Activated CD4-positive, alpha-beta memory T cell treated with anti-CD3 and anti-CD28 coated beads, Interleukin-2, amount 10 ng/mL, durations not matched to agents 7 days and 5 days (primary cell): ENCODE measurements at regions not wholly inside any gene's neighbourhood (a gene's known extent, or its start where the extent isn't known, plus 50 kb on each side); places are given as distances from the start of the nearest gene placed in this dataset.

Experiments
- CTCF ChIA-PET: fragments of 350-600 bp; sonication (Branson Sonifier 250); formaldehyde crosslinking; loops from one replicate; lab custom pipeline; 2021; ENCODE audit warnings: antibody characterized with exemption, inconsistent platforms; lab: Charles Lee
- POLR2A ChIA-PET: fragments of 350-600 bp; sonication (Branson Sonifier 250); formaldehyde crosslinking; loops from one replicate; lab custom pipeline; 2021; ENCODE audit warnings: antibody characterized with exemption; lab: Charles Lee
- DNase-seq: peaks from one replicate; pipeline ENCODE4 v3.0.0-alpha.2; 2020
- H3K27ac Mint-ChIP-seq: one replicate; pipeline ENCODE4 v1.8.0; 2021; ENCODE audit warnings: mild to moderate bottlenecking, mixed read lengths
- H3K27me3 Mint-ChIP-seq: one replicate; pipeline ENCODE4 v1.8.0; 2021; ENCODE audit warnings: mixed read lengths
- H3K36me3 Mint-ChIP-seq: one replicate; pipeline ENCODE4 v1.8.0; 2021; ENCODE audit warnings: low read depth, mixed read lengths
- H3K4me1 Mint-ChIP-seq: one replicate; pipeline ENCODE4 v1.8.0; 2021; ENCODE audit warnings: mixed read lengths
- H3K4me3 Mint-ChIP-seq: one replicate; pipeline ENCODE4 v1.8.0; 2021; ENCODE audit warnings: mild to moderate bottlenecking, mixed read lengths
- H3K9me3 Mint-ChIP-seq: one replicate; pipeline ENCODE4 v1.8.0; 2021; ENCODE audit warnings: mixed read lengths

DNA sequence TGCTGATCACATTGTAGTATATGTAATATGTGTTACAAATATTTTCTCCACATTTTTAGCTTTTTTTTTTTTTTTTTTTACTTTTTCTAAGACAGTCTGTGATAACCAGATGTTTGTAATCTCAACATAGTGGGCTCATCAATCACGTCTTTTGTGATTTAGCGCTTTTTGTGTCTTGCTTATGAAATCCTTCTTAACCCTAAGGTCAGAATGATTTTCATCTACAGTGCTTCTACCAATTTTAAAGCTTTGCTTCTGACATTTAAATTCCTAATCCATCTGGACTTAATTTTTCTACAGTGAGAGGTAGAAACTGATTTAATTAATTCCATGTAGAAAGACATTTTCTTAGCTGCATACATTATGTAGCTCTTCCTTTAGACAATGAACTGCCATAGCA lies 626.4 kb downstream of the TNS3 start:
- Mint-ChIP-seq H3K4me1 (no peaks in the 10 kb centered on the region), H3K9me3 (peaks cover 4% of the 10 kb centered on the region), H3K27ac (no peak overlapping the region), H3K4me3 (no peak overlapping the region), H3K27me3 (no peaks in the 10 kb centered on the region), H3K36me3 (no peaks in the 10 kb centered on the region)
- ChIA-PET POLR2A (no interaction called here), CTCF (no interaction called here)
- DNase-seq: no peak

GRCh38 chr7:46954181-46954580 lies 627.7 kb downstream of the TNS3 start:
- DNase-seq: no peak
- H3K36me3 Mint-ChIP-seq: no peaks in the 10 kb centered on the region
- ChIA-PET CTCF (no interaction called here), POLR2A (no interaction called here)
- no peaks in the 10 kb centered on the region for H3K27me3 Mint-ChIP-seq
- no peak overlapping the region for H3K4me3 Mint-ChIP-seq
- H3K9me3 Mint-ChIP-seq: peaks cover 4% of the 10 kb centered on the region
- H3K27ac Mint-ChIP-seq: no peak overlapping the region
- no peaks in the 10 kb centered on the region for H3K4me1 Mint-ChIP-seq

DNA sequence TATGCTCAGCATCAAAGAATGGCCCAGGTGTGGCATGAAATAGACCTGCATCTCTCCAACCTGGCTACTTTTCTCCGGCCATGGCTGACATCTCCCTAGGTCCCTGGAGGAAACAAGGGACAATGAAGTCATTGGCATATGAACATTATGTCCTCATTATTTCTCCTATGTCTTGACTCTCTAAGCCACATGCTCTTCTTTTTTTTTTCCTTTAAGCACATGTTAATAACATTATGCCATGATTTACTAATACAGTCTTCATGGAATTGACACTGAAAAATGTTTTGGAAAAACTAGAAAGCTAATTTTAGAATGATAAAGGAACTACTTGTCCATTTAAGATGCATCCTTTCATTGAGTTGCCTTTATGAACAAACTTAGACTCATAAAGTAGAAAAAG lies 628.9 kb downstream of the TNS3 start:
- Mint-ChIP-seq H3K9me3 (peaks cover 4% of the 10 kb centered on the region), H3K4me1 (no peaks in the 10 kb centered on the region), H3K27ac (no peak overlapping the region), H3K36me3 (no peaks in the 10 kb centered on the region), H3K27me3 (no peaks in the 10 kb centered on the region), H3K4me3 (no peak overlapping the region)
- DNase-seq: no peak
- CTCF ChIA-PET: no interaction called here
- POLR2A ChIA-PET: no interaction called here

DNA sequence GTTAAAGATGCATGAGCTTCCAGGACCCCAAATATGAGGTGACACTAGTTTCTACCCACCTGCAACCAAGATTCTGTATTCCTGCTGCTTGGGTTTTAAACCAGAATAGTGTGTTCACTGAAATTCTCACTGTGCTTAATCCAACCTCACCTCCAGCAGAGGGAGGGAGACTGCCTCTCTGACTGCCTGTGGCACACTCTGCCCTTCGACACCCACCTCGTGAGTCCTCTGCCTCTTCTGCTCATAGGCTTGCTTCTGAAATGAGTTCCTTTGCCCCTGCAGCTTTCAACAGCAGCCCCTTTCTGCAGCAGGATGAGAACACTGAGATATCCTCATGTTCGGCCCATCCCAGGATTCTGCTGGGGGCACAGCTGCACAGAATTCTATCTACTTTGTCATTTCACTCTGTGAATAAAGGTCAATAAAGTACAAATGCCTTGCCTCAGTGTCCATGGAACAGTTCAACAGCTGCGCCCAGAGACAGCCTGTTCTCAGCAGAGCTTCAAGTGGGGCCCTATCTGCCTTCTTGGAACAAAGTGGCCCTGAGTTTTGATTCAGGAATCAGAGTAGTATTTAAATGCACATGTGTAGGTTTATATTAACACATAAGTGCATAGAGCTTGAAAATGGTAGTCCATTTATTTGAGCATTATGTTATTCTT lies 632.5 kb downstream of the TNS3 start:
- CTCF ChIA-PET: no interaction called here
- Mint-ChIP-seq H3K36me3 (no peaks in the 10 kb centered on the region), H3K9me3 (peaks cover 2% of the 10 kb centered on the region), H3K27ac (no peak overlapping the region), H3K27me3 (no peaks in the 10 kb centered on the region), H3K4me3 (no peak overlapping the region), H3K4me1 (no peaks in the 10 kb centered on the region)
- POLR2A ChIA-PET: no interaction called here
- no peak for DNase-seq

- H3K27ac Mint-ChIP-seq: no peak overlapping the region
- H3K4me3 Mint-ChIP-seq: no peak overlapping the region
- POLR2A ChIA-PET: no interaction called here
- no peaks in the 10 kb centered on the region for H3K27me3 Mint-ChIP-seq
- no peak for DNase-seq
- no peaks in the 10 kb centered on the region for H3K36me3 Mint-ChIP-seq
- H3K4me1 Mint-ChIP-seq: no peaks in the 10 kb centered on the region
- peaks cover 2% of the 10 kb centered on the region for H3K9me3 Mint-ChIP-seq
- CTCF ChIA-PET: no interaction called here
These were observed 633.2 kb downstream of the TNS3 start for GRCh38 chr7:46948716-46949115.

- H3K9me3 Mint-ChIP-seq: peaks cover 6% of the 10 kb centered on the region
- H3K27ac Mint-ChIP-seq: no peak overlapping the region
- H3K27me3 Mint-ChIP-seq: no peaks in the 10 kb centered on the region
- H3K4me3 Mint-ChIP-seq: no peak overlapping the region
- POLR2A ChIA-PET: no interaction called here
- DNase-seq: no peak
- no peaks in the 10 kb centered on the region for H3K36me3 Mint-ChIP-seq
- H3K4me1 Mint-ChIP-seq: no peaks in the 10 kb centered on the region
- CTCF ChIA-PET: no interaction called here
These were observed 636.6 kb downstream of the TNS3 start for GRCh38 chr7:46945328-46945727.

DNA sequence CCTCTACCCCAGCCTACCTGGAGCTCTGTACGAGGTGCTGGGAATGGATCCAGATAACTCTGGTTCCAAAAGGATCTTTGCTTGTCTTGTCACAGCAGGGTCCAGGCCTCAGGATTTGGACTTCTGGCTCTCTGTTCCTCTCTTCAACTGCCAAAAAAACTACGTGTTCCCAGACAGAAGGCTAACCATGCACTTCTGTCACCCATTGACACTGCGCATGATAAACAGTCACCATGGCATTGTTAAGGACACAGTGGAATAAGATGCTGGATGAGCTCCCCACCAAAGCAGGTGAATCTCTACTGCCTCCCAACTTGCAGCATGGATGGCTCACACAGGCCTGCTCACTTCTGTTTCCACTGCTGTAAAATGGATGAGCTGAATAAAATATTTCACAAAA lies 637.9 kb downstream of the TNS3 start:
- Mint-ChIP-seq H3K9me3 (peaks cover 6% of the 10 kb centered on the region), H3K4me1 (no peaks in the 10 kb centered on the region), H3K4me3 (no peak overlapping the region), H3K27me3 (no peaks in the 10 kb centered on the region), H3K36me3 (no peaks in the 10 kb centered on the region), H3K27ac (no peak overlapping the region)
- no peak for DNase-seq
- POLR2A ChIA-PET: no interaction called here
- CTCF ChIA-PET: no interaction called here

GRCh38 chr7:46942574-46942973 lies 639.3 kb downstream of the TNS3 start:
- CTCF ChIA-PET: no interaction called here
- POLR2A ChIA-PET: no interaction called here
- no peak overlapping the region for H3K4me3 Mint-ChIP-seq
- DNase-seq: no peak
- no peaks in the 10 kb centered on the region for H3K36me3 Mint-ChIP-seq
- no peaks in the 10 kb centered on the region for H3K4me1 Mint-ChIP-seq
- H3K27me3 Mint-ChIP-seq: no peaks in the 10 kb centered on the region
- no peak overlapping the region for H3K27ac Mint-ChIP-seq
- H3K9me3 Mint-ChIP-seq: peaks cover 8% of the 10 kb centered on the region

- Mint-ChIP-seq H3K27ac (no peak overlapping the region), H3K4me3 (no peak overlapping the region), H3K27me3 (no peaks in the 10 kb centered on the region), H3K36me3 (no peaks in the 10 kb centered on the region), H3K4me1 (no peaks in the 10 kb centered on the region), H3K9me3 (peaks cover 6% of the 10 kb centered on the region)
- ChIA-PET CTCF (no interaction called here), POLR2A (no interaction called here)
- no peak for DNase-seq
These were observed 641.7 kb downstream of the TNS3 start for GRCh38 chr7:46940178-46940577.

DNA sequence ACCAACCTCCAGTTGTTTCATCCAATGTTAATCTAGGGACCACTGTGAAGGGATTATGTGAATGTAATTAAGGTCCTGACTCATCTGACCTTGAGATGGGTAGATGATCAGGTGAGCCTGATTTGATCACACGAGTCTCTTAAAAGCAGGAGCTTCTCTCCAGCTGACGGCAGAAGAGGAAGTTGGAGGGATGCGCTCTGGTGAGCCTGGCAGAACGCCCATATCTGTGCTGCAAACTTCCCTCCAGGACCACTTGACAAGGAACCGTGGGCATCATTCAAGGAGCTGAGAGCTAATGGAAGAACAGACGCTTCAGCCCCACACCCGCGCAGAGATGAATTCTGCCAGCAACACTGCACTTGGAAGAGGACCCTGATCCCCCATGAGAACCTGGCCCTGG lies 642.4 kb downstream of the TNS3 start:
- no peaks in the 10 kb centered on the region for H3K27me3 Mint-ChIP-seq
- no peaks in the 10 kb centered on the region for H3K36me3 Mint-ChIP-seq
- ChIA-PET POLR2A (no interaction called here), CTCF (no interaction called here)
- H3K4me1 Mint-ChIP-seq: no peaks in the 10 kb centered on the region
- no peak overlapping the region for H3K4me3 Mint-ChIP-seq
- H3K9me3 Mint-ChIP-seq: peaks cover 6% of the 10 kb centered on the region
- no peak overlapping the region for H3K27ac Mint-ChIP-seq
- no peak for DNase-seq

GRCh38 chr7:46939089-46939488 lies 642.8 kb downstream of the TNS3 start:
- ChIA-PET CTCF (no interaction called here), POLR2A (no interaction called here)
- H3K27ac Mint-ChIP-seq: no peak overlapping the region
- no peaks in the 10 kb centered on the region for H3K27me3 Mint-ChIP-seq
- DNase-seq: no peak
- H3K4me3 Mint-ChIP-seq: no peak overlapping the region
- H3K4me1 Mint-ChIP-seq: no peaks in the 10 kb centered on the region
- peaks cover 6% of the 10 kb centered on the region for H3K9me3 Mint-ChIP-seq
- no peaks in the 10 kb centered on the region for H3K36me3 Mint-ChIP-seq

GRCh38 chr7:46937826-46938225 lies 644.1 kb downstream of the TNS3 start:
- no peaks in the 10 kb centered on the region for H3K4me1 Mint-ChIP-seq
- no peaks in the 10 kb centered on the region for H3K27me3 Mint-ChIP-seq
- no peak overlapping the region for H3K27ac Mint-ChIP-seq
- H3K36me3 Mint-ChIP-seq: no peaks in the 10 kb centered on the region
- ChIA-PET POLR2A (no interaction called here), CTCF (no interaction called here)
- DNase-seq: no peak
- no peak overlapping the region for H3K4me3 Mint-ChIP-seq
- H3K9me3 Mint-ChIP-seq: peaks cover 6% of the 10 kb centered on the region

DNA sequence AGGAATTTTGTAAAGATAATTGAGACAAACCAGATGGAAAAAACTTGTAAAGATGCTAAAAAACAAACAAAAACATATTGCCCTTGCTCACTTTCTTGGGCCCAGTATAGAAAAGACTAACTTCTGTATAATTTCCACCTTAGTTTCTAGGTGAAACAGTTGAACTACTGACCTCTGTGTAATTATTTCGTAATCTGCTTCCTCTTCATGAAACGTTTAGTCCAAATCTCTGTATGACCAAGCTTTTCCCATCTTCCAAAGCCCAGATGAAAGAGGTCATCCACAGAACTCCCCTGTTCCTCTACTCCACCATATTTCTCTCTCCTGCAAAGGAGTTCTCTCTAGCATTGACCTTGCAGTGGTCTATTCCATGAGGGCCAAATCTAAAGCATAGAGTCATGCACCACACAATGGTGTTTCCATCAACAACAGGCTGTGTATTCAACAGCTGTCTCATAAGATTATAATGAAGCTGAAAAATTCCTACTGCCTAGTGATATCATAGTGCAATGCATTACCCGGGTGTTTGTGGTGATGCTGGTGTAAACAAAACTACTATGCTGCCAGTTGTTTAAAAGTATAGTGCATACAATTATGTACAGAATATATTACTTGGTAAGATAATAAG lies 647.6 kb downstream of the TNS3 start:
- no peaks in the 10 kb centered on the region for H3K36me3 Mint-ChIP-seq
- H3K9me3 Mint-ChIP-seq: peaks cover 2% of the 10 kb centered on the region
- POLR2A ChIA-PET: no interaction called here
- H3K4me3 Mint-ChIP-seq: no peak overlapping the region
- H3K27ac Mint-ChIP-seq: no peak overlapping the region
- CTCF ChIA-PET: no interaction called here
- no peaks in the 10 kb centered on the region for H3K4me1 Mint-ChIP-seq
- no peaks in the 10 kb centered on the region for H3K27me3 Mint-ChIP-seq
- no peak for DNase-seq

DNA sequence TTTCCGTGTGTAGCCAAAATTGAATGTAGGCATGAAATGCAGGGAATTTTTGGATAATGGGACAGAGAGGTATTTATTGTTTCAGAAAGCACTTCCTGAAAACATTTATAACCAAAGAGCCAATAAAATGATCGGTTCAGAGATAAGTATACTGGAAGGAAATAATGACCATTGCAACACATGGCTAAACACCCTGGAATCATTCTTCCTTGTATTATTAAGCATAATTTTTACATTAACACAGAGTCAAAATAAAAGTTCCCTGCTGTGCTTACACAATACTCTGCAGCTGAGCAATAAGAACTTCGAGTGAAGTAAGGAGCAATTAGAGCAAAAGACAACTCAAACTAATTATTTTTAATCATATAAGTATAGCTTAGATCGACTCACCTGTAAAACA lies 648.3 kb downstream of the TNS3 start:
- Mint-ChIP-seq H3K9me3 (peaks cover 2% of the 10 kb centered on the region), H3K4me3 (no peak overlapping the region), H3K27me3 (no peaks in the 10 kb centered on the region), H3K27ac (no peak overlapping the region), H3K36me3 (no peaks in the 10 kb centered on the region), H3K4me1 (no peaks in the 10 kb centered on the region)
- ChIA-PET CTCF (no interaction called here), POLR2A (no interaction called here)
- DNase-seq: no peak
